GM13976 (cell line): ENCODE measurements at regions not wholly inside any gene's neighbourhood (a gene's known extent, or its start where the extent isn't known, plus 50 kb on each side); places are given as distances from the start of the nearest gene placed in this dataset.
A peak's percentile ranks its signal among the peaks of the same experiment; 100 is the strongest.

Source experiments
- DNase-seq: peaks from one replicate; pipeline ENCODE4 v3.0.0; 2012; ENCODE audit warnings: low spot score
- CTCF ChIP-seq: IDR thresholded peaks from 2 replicates; pipeline ENCODE4 v1.5.1; 2012; ENCODE audit warnings: borderline replicate concordance, mild to moderate bottlenecking; ENCODE audit not compliant: insufficient read depth; ENCODE audit errors: extremely low read depth, missing control alignments, control extremely low read depth
- in situ Hi-C: fragments of 300-500 bp; cut with MboI; formaldehyde crosslinking; loops from one replicate; pipeline ENCODE4 v1.12.0; 2022; ENCODE audit warnings: low sequenced_read_pairs, mixed read lengths, inconsistent platforms; ENCODE audit not compliant: unreplicated experiment

GRCh38 chr3:152559246-152559645, 275.7 kb upstream of the P2RY1 start:
- in situ Hi-C loops, result no loop called here
- no peak for DNase-seq
- TF ChIP-seq CTCF, result no peak

- in situ Hi-C loops, result no loop called here
- no peak for TF ChIP-seq CTCF
- DNase-seq, result no peak
Observed at GRCh38 chr3:152564459-152564858, 270.5 kb upstream of the P2RY1 start.

GRCh38 chr3:152574461-152575079, 260.4 kb upstream of the P2RY1 start:
- TF ChIP-seq CTCF, result peak; percentile 46
- in situ Hi-C loops, result loop anchor here (10.0 kb wide), 1 partner anchor 100 kb away; no protein-coding TSS in a partner anchor
- DNase-seq, result peak; percentile 25

- in situ Hi-C loops, result loop anchor here (10.0 kb wide), 1 partner anchor 104 kb away; no protein-coding TSS in a partner anchor
- TF ChIP-seq CTCF, result no peak
Observed at GRCh38 chr3:152578769-152579168, 256.2 kb upstream of the P2RY1 start.

GRCh38 chr3:152581951-152582350, 253.0 kb upstream of the P2RY1 start:
- DNase-seq, result no peak
- no peak for TF ChIP-seq CTCF
- in situ Hi-C loops, result no loop called here

More at GRCh38 chr3:152578769-152579168, 256.2 kb upstream of the P2RY1 start:
- no peak for DNase-seq

- in situ Hi-C loops, result no loop called here
- TF ChIP-seq CTCF, result no peak
- no peak for DNase-seq
Observed at GRCh38 chr3:152583963-152584362, 251.0 kb upstream of the P2RY1 start.
